Endometrium (tissue), 2 donors: ENCODE measurements at regions not wholly inside any gene's neighbourhood (a gene's known extent, or its start where the extent isn't known, plus 50 kb on each side); places are given as distances from the start of the nearest gene placed in this dataset.

Source experiments
- FAIRE-seq: peaks from 2 replicates; lab custom pipeline; 2012; peaks lifted over from hg19 to GRCh38; lab: Jason Lieb, UNC
- donor health status: control.
- donor health status: control.

DNA sequence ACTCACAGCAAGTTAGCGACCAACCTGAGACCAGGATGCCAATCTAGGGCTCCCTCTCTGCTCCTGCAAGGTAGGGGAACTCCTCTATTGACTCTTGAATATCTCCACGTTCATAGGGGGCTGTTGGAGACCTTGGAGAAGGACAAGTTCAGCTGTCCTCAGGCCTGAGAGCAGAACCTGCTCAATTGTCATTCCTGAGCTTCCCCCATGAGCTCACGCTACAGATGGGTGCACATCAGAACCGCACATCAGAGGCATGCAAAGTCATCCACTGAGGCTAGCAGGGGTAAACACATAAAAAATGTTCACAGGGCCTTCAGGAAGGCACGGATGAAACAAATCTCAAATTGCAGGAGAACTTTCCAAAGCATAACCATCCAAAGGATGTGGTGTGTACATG is 168.8 kb upstream of the ZNF507 start:
- FAIRE-seq = no peak

DNA sequence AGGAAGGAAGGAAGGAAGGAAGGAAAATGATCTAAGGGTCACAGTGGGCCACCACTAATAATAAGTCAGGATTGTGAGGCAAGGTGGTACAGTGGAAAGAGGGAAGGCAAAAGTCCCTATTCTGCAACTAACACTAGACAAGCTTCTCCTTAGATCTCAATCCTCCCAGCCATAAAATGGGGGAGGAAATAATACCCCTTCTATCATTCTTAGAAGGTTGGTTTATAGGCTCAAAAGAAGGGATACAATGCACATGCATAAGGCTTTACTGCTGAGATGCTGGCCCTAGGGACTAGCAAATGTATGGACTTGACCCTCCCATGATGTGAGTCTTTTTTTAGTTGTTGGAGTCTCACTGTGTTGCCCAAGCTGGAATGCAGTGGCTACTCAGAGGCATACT is 167.7 kb upstream of the ZNF507 start:
- FAIRE-seq = no peak

DNA sequence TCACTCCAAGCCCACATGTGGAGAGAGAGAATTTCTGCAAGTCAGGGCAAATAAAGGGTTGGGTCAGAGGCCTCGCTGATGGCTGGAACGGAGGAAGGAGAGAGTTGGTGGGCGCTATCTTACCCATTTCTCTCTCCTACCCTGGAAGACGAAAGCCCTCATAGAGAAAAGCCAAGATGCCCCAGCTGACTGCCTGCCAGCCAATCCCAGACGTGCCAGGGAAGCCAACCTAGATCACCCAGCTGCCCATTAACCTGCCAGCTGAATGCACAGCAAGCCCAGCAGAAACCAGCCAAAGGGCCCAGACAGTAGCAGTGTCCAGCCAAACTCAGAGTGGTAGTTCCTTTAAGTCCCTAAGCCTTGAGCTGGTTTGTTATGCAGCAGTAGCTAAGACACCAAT is 167.0 kb upstream of the ZNF507 start:
- no peak for FAIRE-seq

GRCh38 chr19:32178956-32179355 is 166.5 kb upstream of the ZNF507 start:
- FAIRE-seq = no peak

DNA sequence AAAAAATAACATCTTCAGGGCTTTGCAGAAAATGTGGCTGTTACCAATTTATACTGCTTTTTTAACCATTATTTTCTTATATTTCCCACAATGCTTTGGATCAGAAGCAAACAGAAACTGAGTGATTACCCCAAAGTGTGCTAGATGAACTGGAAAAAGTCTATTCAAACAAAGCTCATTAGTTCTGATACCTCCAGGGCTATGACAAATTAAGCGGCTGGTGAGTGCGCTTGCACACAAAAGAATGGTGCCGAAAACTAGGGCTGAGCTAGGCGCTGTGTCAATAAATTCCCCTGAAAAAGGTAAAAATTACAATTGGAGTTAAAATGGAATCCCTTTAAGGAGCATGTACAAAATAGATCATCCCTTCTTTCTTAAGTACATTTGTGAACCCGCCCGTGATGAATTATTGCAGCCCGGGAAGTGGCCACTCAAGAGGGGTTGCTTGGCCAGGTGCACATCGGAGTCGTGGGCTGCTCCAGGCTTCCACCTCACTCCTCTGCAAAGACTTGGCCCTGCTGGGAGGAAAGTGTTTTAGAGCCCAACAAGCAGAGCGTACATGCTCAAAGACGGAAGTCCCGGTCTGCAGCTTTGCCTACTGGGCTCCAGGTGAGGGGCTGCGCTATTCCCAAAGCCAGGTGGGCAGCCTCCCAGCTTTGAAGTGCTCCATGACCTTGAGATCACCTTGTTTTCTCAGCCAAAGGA is 164.0 kb upstream of the ZNF507 start:
- no peak for FAIRE-seq

DNA sequence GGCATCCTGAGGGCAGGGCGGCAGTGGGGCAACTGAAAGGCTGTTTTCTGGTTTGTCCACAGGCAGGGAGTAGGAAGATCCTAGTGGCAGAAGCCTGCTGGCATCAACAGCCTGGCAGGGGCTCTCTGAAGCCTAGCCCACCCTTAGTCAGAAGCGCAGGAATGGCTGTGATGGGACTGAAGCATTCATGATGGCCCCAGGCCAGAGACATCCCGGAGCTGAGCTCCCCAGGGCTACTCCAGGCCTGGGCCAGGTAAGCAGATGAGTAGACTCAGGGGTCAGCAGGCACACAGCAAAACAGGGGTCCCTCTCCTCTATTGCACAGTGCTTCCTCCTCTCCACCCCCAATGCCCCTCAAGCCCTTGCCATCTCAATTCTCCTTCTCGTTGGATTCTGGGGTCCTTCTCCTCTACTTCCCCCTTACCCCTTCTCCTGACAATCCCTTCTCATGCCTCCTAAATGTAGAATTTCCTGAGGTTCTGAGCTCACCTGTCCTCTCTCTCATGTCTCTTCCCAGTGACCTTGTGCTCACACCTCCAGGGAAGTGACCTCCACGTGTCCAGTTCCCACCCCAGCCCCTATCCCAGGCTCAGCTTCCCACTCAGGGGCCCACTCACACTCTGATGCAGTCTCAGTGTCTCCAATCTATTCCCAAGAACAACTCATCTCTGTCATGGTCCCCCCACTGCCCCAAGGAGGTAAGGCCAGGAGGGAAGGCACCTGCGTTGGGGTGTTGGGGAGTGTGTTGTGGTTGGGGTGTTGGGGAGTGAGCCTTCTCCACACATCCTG is 158.7 kb upstream of the ZNF507 start:
- FAIRE-seq = no peak

- FAIRE-seq = no peak
These were observed 156.5 kb upstream of the ZNF507 start for GRCh38 chr19:32188921-32189320.

- FAIRE-seq = no peak
These were observed 155.3 kb upstream of the ZNF507 start for GRCh38 chr19:32189956-32190706.

DNA sequence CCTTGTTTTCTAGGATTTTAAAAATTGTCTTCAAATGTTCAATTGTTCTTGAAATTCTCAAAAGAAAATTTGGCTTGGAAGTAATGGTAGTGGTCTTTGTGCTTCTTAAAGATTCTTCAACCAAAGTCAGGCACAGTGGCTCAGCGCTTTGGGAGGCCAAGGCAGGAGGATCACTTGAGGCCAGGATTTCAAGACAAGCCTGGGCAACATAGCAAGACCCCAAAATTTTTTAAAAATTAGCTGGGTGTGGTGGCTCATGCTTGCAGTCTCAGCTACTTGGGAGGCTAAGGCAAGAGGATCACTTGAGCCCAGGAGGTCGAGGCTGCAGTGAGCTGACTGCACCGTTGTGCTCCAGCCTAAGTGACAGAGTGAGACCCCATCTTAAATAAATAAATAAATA is 153.5 kb upstream of the ZNF507 start:
- FAIRE-seq = no peak

DNA sequence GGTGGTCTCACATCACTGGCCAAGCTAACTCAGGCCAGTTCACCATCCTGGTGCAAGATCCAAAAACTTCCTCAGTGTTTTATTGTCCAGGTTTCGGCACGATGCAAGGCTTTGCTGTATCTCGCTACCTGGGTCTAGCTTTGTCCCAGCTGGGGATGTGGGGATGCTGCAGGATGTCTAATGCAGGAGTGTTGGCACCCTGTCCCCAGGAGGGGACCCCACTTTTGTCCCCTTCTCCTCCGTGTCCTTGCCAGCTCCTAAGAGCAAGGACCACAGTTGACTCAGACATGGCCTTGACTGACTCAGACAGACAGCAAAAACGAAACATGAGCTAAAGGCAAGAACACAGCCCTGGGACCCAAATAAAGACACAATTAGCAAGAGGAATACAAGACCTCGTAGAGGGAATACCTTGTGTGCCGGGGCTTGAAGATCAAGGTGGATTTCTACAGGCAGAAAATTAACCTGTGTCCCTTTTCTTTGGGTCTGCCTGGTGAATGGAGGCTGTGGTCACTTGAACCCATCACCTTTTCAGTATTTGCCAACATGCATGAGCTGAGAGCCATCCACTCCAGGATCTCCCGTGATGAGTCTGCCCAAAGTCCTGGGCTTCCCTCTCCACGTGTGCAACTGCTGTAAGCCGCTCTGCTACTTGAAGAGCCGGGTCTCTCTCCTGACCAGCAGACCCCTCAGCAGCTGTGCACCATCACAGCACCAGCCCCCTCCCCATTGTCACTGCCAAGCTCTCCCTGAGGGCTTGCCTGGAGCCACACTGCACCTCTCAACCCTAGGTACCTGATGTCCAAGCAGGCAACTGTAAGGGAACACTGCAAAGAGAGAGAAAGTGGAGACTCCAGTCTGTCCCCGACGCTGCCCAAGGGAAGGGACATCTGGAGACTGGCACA is 149.5 kb upstream of the ZNF507 start:
- FAIRE-seq = no peak

- no peak for FAIRE-seq
These were observed 148.6 kb upstream of the ZNF507 start for GRCh38 chr19:32196690-32197420.

- no peak for FAIRE-seq
These were observed 147.2 kb upstream of the ZNF507 start for GRCh38 chr19:32197896-32198882.

GRCh38 chr19:32199501-32200040 is 145.8 kb upstream of the ZNF507 start:
- FAIRE-seq = no peak

DNA sequence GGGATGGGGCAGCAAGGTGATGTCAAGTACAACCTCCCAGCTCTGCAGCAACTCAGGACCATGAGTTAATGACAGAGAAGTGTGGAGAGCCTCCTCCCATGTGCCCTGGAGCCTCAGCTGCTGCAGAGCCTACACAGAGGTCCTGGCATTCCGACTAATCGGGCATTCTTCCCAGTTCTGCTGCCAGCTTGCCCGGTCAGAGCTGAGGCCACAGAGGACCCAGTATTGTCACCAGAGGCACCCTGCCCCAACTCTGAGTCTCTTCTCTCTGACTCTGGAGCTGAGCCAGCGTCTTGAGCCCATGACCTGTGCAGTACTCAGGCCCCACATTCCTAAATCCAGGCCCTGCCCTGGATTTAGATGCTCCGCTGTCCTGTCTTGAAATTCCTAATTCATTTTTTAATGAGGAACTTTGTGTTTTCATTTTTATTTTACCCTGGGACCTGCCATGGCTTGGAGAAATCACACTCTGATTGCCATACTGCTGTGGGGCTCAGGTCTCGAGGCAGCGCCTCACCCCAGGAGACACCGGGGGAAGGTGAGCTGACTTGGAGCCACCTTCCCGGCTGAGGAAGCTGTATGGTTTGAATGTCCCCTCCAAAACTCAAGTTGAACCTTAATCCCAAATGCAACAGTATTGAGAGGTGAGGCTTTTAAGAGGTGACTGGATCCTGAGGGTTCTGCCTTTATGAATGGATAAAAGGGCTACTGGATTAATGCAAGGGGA is 144.9 kb upstream of the ZNF507 start:
- no peak for FAIRE-seq

DNA sequence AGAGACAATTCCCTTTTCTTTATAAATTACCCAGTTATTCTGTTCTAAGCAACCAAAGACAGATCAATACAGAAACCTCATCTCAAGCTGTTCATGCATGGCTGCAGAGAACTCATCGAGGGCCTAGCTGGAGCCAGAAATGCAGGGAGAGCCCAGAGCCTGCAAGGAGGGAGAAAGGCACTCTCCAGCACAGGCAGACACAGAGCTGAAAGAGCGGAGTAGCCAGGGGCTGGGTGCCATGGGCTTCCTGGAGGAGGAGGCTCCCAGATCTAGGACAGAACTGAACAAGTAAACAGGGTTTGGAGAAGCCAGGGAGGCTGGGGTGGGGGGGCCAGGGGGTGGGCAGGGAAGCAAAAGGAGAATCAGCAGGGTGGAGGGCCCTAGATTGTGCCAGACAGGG is 144.2 kb upstream of the ZNF507 start:
- no peak for FAIRE-seq

- no peak for FAIRE-seq
These were observed 143.8 kb upstream of the ZNF507 start for GRCh38 chr19:32201636-32202051.

DNA sequence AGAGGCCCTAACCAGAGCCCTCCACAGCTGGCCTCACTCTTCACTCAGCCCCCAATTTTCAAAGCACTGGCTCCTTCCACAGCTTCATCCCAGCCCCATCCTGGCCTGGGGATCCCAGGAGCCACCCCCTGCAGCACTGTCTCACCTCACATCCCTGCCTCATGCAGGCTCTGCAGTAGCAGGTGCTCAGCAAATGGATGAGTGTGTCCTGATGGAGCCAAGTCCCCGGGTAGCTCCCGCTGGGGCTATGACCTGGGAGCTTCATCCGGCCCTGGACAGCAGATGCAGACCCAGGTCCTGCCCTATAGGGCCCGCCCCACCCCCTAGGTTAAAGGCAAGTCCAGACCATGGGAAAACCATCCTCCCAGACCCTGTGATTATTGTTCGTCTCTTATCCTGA is 143.2 kb upstream of the ZNF507 start:
- no peak for FAIRE-seq

GRCh38 chr19:32203161-32203560 is 142.2 kb upstream of the ZNF507 start:
- no peak for FAIRE-seq

DNA sequence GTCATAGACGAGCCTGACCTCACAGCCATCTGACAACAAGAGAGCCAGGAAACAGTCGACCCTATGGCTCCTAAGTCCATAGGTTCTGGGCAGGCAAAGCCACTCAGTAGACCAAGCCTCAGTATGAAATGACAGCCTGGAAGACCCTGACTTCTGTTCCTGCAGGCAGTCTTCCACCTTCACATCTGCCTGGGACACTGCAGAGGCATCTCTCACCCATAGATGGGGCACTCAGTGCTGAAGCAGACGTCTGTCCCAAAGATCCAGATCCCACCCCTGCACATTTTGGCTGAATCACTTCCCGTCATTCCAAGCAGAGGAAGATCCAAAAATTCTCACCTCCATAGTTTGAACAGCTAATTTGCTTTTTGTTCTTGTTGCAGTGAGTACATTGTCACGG is 139.3 kb upstream of the ZNF507 start:
- no peak for FAIRE-seq
